PC-3 (cell line): ENCODE measurements at regions not wholly inside any gene's neighbourhood (a gene's known extent, or its start where the extent isn't known, plus 50 kb on each side); places are given as distances from the start of the nearest gene placed in this dataset.

Experiments used
- ATAC-seq: fragments of 200-7000 bp; cut with Tn5 transposase; 2 replicates; pipeline ENCODE4 v1.9.1; 2020; ENCODE audit warnings: mild to moderate bottlenecking, moderate library complexity
- BruUV-seq: library from RNA; stranded (reverse); fragments of 400-500 nt; replicated peaks from 2 replicates; lab custom pipeline; 2021; lab: Mats Ljungman, UMichigan
- CTCF ChIA-PET: fragments of 300-600 bp; sonication (Branson Sonifier 250); formaldehyde crosslinking; loops from one replicate; lab custom pipeline; 2022; ENCODE audit warnings: antibody characterized with exemption; lab: Charles Lee
- POLR2A ChIA-PET: fragments of 300-600 bp; sonication (Branson Sonifier 250); formaldehyde crosslinking; loops from one replicate; lab custom pipeline; 2022; ENCODE audit warnings: antibody characterized with exemption; ENCODE audit not compliant: unreplicated experiment; lab: Charles Lee
- DNase-seq: peaks from one replicate; pipeline ENCODE4 v3.0.0-alpha.2; 2015
- H2AFZ ChIP-seq: fragments of 300-600 bp; sonication (generic); 2 replicates; pipeline ENCODE4 v1.6.0; 2016; ENCODE audit warnings: antibody characterized with exemption, low read length
- H3F3A ChIP-seq: fragments of 300-600 bp; sonication (generic); one replicate; pipeline ENCODE4 v1.6.0; 2017; ENCODE audit warnings: antibody characterized with exemption, low read length, control low read depth, mild to moderate bottlenecking; ENCODE audit not compliant: unreplicated experiment
- H3K27ac ChIP-seq: fragments of 300-600 bp; sonication (generic); 2 replicates; pipeline ENCODE4 v1.5.1; 2016; ENCODE audit warnings: mild to moderate bottlenecking, low read length
- H3K27me3 ChIP-seq: fragments of 300-600 bp; sonication (generic); 2 replicates; pipeline ENCODE4 v1.6.1; 2016; ENCODE audit warnings: low read length, mixed read lengths
- H3K36me3 ChIP-seq: fragments of 300-600 bp; sonication (generic); 2 replicates; pipeline ENCODE4 v1.6.1; 2016; ENCODE audit warnings: low read depth, mixed run types, low read length, mixed read lengths
- H3K4me1 ChIP-seq: fragments of 300-600 bp; sonication (generic); 2 replicates; pipeline ENCODE4 v1.5.1; 2016; ENCODE audit warnings: low read length; ENCODE audit not compliant: insufficient read depth
- H3K4me2 ChIP-seq: fragments of 300-600 bp; sonication (generic); 2 replicates; pipeline ENCODE4 v1.6.0; 2016; ENCODE audit warnings: low read length
- H3K4me3 ChIP-seq: fragments of 300-600 bp; sonication (generic); 2 replicates; pipeline ENCODE4 v1.5.1; 2016; ENCODE audit warnings: mild to moderate bottlenecking, low read length, mixed read lengths
- H3K79me2 ChIP-seq: fragments of 300-600 bp; sonication (generic); 2 replicates; pipeline ENCODE4 v1.6.1; 2017; ENCODE audit warnings: low read length, mixed read lengths
- H3K9ac ChIP-seq: fragments of 300-600 bp; sonication (generic); 2 replicates; pipeline ENCODE4 v1.6.0; 2016; ENCODE audit warnings: mild to moderate bottlenecking, low read length
- H3K9me2 ChIP-seq: fragments of 300-600 bp; sonication (generic); replicated peaks from 2 replicates; pipeline ENCODE4 v1.6.1; 2016; ENCODE audit warnings: mixed run types, low read length, mixed read lengths
- H3K9me3 ChIP-seq: fragments of 300-600 bp; sonication (generic); 2 replicates; pipeline ENCODE4 v1.6.1; 2016; ENCODE audit warnings: low read length, mixed read lengths
- H4K20me1 ChIP-seq: fragments of 300-600 bp; sonication (generic); 2 replicates; pipeline ENCODE4 v1.6.1; 2016; ENCODE audit warnings: low read length, mixed read lengths
- CTCF ChIP-seq: fragments of 300-600 bp; sonication (generic); conservative IDR thresholded peaks from 2 replicates; pipeline ENCODE4 v1.5.1; 2017; ENCODE audit warnings: antibody characterized with exemption, low read depth, mild to moderate bottlenecking, low read length
- EZH2 ChIP-seq: fragments of 300-600 bp; sonication (generic); IDR thresholded peaks from one replicate; pipeline ENCODE4 v1.6.1; 2017; ENCODE audit warnings: antibody characterized with exemption, mild to moderate bottlenecking, low read length; ENCODE audit not compliant: unreplicated experiment
- EZH2phosphoT487 ChIP-seq: fragments of 300-600 bp; sonication (generic); IDR thresholded peaks from 2 replicates; pipeline ENCODE4 v1.6.1; 2018; ENCODE audit warnings: mild to moderate bottlenecking, antibody characterized with exemption, low read length, borderline replicate concordance
- intact Hi-C: fragments of 100-400 bp; cut with micrococcal nuclease; formaldehyde crosslinking; loops from 2 replicates; pipeline ENCODE4 v1.9.0; 2023

- no peak for DNase-seq
- no TSS peak for BruUV-seq
- H3K4me2 ChIP-seq, result no peak overlapping the region
- H3K36me3 ChIP-seq, result no peaks in the 10 kb centered on the region
- H4K20me1 ChIP-seq, result no peaks in the 10 kb centered on the region
- ChIA-PET CTCF (no interaction called here), POLR2A (no interaction called here)
- no peaks in the 10 kb centered on the region for H3F3A ChIP-seq
- H3K79me2 ChIP-seq, result no peaks in the 10 kb centered on the region
- H3K27ac ChIP-seq, result no peak overlapping the region
- no peak overlapping the region for H3K4me3 ChIP-seq
- no peaks in the 10 kb centered on the region for H3K27me3 ChIP-seq
- no peak for ATAC-seq
- intact Hi-C loops, result no loop called here
- no peaks in the 10 kb centered on the region for H3K9me3 ChIP-seq
- no peaks in the 10 kb centered on the region for H3K9me2 ChIP-seq
- H3K9ac ChIP-seq, result no peak overlapping the region
- no peaks in the 10 kb centered on the region for H3K4me1 ChIP-seq
- H2AFZ ChIP-seq, result no peak overlapping the region
- no peak for TF ChIP-seq EZH2
Observed at GRCh38 chr5:118353970-118354369, 634.4 kb downstream of the DTWD2 start.

- no peaks in the 10 kb centered on the region for H3K9me3 ChIP-seq
- no peak overlapping the region for H2AFZ ChIP-seq
- H3K36me3 ChIP-seq, result no peaks in the 10 kb centered on the region
- ChIA-PET POLR2A (no interaction called here), CTCF (no interaction called here)
- H3K4me1 ChIP-seq, result no peaks in the 10 kb centered on the region
- H3K27ac ChIP-seq, result no peak overlapping the region
- H3K27me3 ChIP-seq, result no peaks in the 10 kb centered on the region
- TF ChIP-seq CTCF (no peak), EZH2 (no peak), EZH2phosphoT487 (no peak)
- no peak for DNase-seq
- H3K9me2 ChIP-seq, result no peaks in the 10 kb centered on the region
- no peak overlapping the region for H3K4me3 ChIP-seq
- intact Hi-C loops, result no loop called here
- no peak overlapping the region for H3K4me2 ChIP-seq
- no peak for ATAC-seq
- H3F3A ChIP-seq, result no peaks in the 10 kb centered on the region
- no TSS peak for BruUV-seq
- no peaks in the 10 kb centered on the region for H4K20me1 ChIP-seq
- no peak overlapping the region for H3K9ac ChIP-seq
- H3K79me2 ChIP-seq, result no peaks in the 10 kb centered on the region
Observed at GRCh38 chr5:118336468-118336867, 651.9 kb downstream of the DTWD2 start.

- no peaks in the 10 kb centered on the region for H3K4me1 ChIP-seq
- no peaks in the 10 kb centered on the region for H3K36me3 ChIP-seq
- intact Hi-C loops, result no loop called here
- ChIA-PET POLR2A (no interaction called here), CTCF (no interaction called here)
- no peaks in the 10 kb centered on the region; the same call in 1 of the 2 replicates for H3K9me3 ChIP-seq
- H3K9ac ChIP-seq, result no peak overlapping the region
- no peak for TF ChIP-seq EZH2phosphoT487
- TF ChIP-seq EZH2, result no peak
- no peak for TF ChIP-seq CTCF
- no TSS peak for BruUV-seq
- no peak for DNase-seq
- no peaks in the 10 kb centered on the region for H3K27me3 ChIP-seq
- H3K4me3 ChIP-seq, result no peak overlapping the region
- no peaks in the 10 kb centered on the region for H3K9me2 ChIP-seq
- no peak for ATAC-seq
- no peak overlapping the region for H3K4me2 ChIP-seq
- no peak overlapping the region for H3K27ac ChIP-seq
- no peaks in the 10 kb centered on the region for H3K79me2 ChIP-seq
- H2AFZ ChIP-seq, result no peak overlapping the region
- no peaks in the 10 kb centered on the region for H3F3A ChIP-seq
- no peaks in the 10 kb centered on the region for H4K20me1 ChIP-seq
Observed at GRCh38 chr5:118327389-118327788, 661.0 kb downstream of the DTWD2 start.
